ACC112 (cell line): ENCODE measurements at regions not wholly inside any gene's neighbourhood (a gene's known extent, or its start where the extent isn't known, plus 50 kb on each side); places are given as distances from the start of the nearest gene placed in this dataset.

ENCODE experiments used
- H2AFZ ChIP-seq: fragments of 200-600 bp; sonication (generic); one replicate; pipeline ENCODE4 v1.6.0; 2017; ENCODE audit warnings: antibody characterized with exemption, low read length; ENCODE audit not compliant: unreplicated experiment
- H3K27ac ChIP-seq: fragments of 200-600 bp; sonication (generic); 2 replicates; pipeline ENCODE4 v1.5.1; 2014; ENCODE audit warnings: low read depth, mild to moderate bottlenecking, antibody characterized with exemption, low read length, moderate library complexity
- H3K27me3 ChIP-seq: fragments of 200-600 bp; sonication (generic); 2 replicates; pipeline ENCODE4 v1.6.1; 2014; ENCODE audit warnings: mild to moderate bottlenecking, antibody characterized with exemption, low read length, moderate library complexity, mixed read lengths; ENCODE audit not compliant: insufficient read depth
- H3K36me3 ChIP-seq: fragments of 200-600 bp; sonication (generic); 2 replicates; pipeline ENCODE4 v1.6.1; 2016; ENCODE audit warnings: mild to moderate bottlenecking, antibody characterized with exemption, low read length, moderate library complexity, mixed read lengths; ENCODE audit not compliant: insufficient read depth
- H3K4me1 ChIP-seq: fragments of 200-600 bp; sonication (generic); one replicate; pipeline ENCODE4 v1.6.1; 2016; ENCODE audit warnings: low read length, mixed read lengths; ENCODE audit not compliant: insufficient read depth, unreplicated experiment, control insufficient read depth
- H3K4me3 ChIP-seq: fragments of 200-600 bp; sonication (generic); 2 replicates; pipeline ENCODE4 v1.5.1; 2014; ENCODE audit warnings: mild to moderate bottlenecking, low read depth, low read length
- H3K79me2 ChIP-seq: fragments of 200-600 bp; sonication (generic); one replicate; pipeline ENCODE4 v1.6.0; 2016; ENCODE audit warnings: low read length; ENCODE audit not compliant: control insufficient read depth, unreplicated experiment, insufficient read depth

GRCh38 chr11:128299132-128299726, 288.1 kb downstream of the ETS1 start:
- Histone ChIP-seq H3K79me2 (no peaks in the 10 kb centered on the region), H3K4me1 (peaks cover 15% of the 10 kb centered on the region), H3K27ac (no peak overlapping the region; the same call in 1 of the 2 replicates), H2AFZ (no peak overlapping the region), H3K4me3 (no peak overlapping the region), H3K36me3 (no peaks in the 10 kb centered on the region), H3K27me3 (no peaks in the 10 kb centered on the region)

GRCh38 chr11:128298271-128298670, 289.1 kb downstream of the ETS1 start:
- Histone ChIP-seq H3K4me1 (peaks cover 17% of the 10 kb centered on the region), H2AFZ (no peak overlapping the region), H3K79me2 (no peaks in the 10 kb centered on the region), H3K4me3 (no peak overlapping the region), H3K27ac (no peak overlapping the region), H3K36me3 (no peaks in the 10 kb centered on the region), H3K27me3 (no peaks in the 10 kb centered on the region)

GRCh38 chr11:128297805-128298204, 289.6 kb downstream of the ETS1 start:
- no peak overlapping the region for H2AFZ ChIP-seq
- no peaks in the 10 kb centered on the region for H3K36me3 ChIP-seq
- H3K4me1 ChIP-seq: peaks cover 17% of the 10 kb centered on the region
- no peaks in the 10 kb centered on the region for H3K27me3 ChIP-seq
- H3K4me3 ChIP-seq: no peak overlapping the region
- no peak overlapping the region for H3K27ac ChIP-seq
- H3K79me2 ChIP-seq: no peaks in the 10 kb centered on the region

GRCh38 chr11:128297091-128297651, 290.2 kb downstream of the ETS1 start:
- H3K4me1 ChIP-seq: peaks cover 17% of the 10 kb centered on the region
- no peaks in the 10 kb centered on the region for H3K27me3 ChIP-seq
- H3K4me3 ChIP-seq: no peak overlapping the region
- H2AFZ ChIP-seq: no peak overlapping the region
- H3K36me3 ChIP-seq: no peaks in the 10 kb centered on the region
- no peaks in the 10 kb centered on the region for H3K79me2 ChIP-seq
- no peak overlapping the region for H3K27ac ChIP-seq

GRCh38 chr11:128294671-128295050, 292.7 kb downstream of the ETS1 start:
- Histone ChIP-seq H3K27ac (no peak overlapping the region), H2AFZ (no peak overlapping the region), H3K4me3 (no peak overlapping the region), H3K79me2 (no peaks in the 10 kb centered on the region), H3K36me3 (no peaks in the 10 kb centered on the region), H3K27me3 (no peaks in the 10 kb centered on the region), H3K4me1 (peaks cover 22% of the 10 kb centered on the region)

GRCh38 chr11:128294001-128294670, 293.2 kb downstream of the ETS1 start:
- no peak overlapping the region for H3K27ac ChIP-seq
- no peak overlapping the region for H2AFZ ChIP-seq
- H3K4me1 ChIP-seq: peaks cover 20% of the 10 kb centered on the region
- no peaks in the 10 kb centered on the region for H3K79me2 ChIP-seq
- no peak overlapping the region for H3K4me3 ChIP-seq
- no peaks in the 10 kb centered on the region for H3K36me3 ChIP-seq
- H3K27me3 ChIP-seq: no peaks in the 10 kb centered on the region

GRCh38 chr11:128291835-128292234, 295.5 kb downstream of the ETS1 start:
- H2AFZ ChIP-seq: no peak overlapping the region
- no peaks in the 10 kb centered on the region for H3K79me2 ChIP-seq
- H3K4me3 ChIP-seq: no peak overlapping the region
- H3K4me1 ChIP-seq: peaks cover 16% of the 10 kb centered on the region
- no peak overlapping the region for H3K27ac ChIP-seq
- no peaks in the 10 kb centered on the region for H3K36me3 ChIP-seq
- no peaks in the 10 kb centered on the region for H3K27me3 ChIP-seq

- Histone ChIP-seq H3K79me2 (no peaks in the 10 kb centered on the region), H3K4me3 (no peak overlapping the region), H3K27ac (no peak overlapping the region), H3K4me1 (peaks cover 22% of the 10 kb centered on the region), H2AFZ (no peak overlapping the region), H3K36me3 (no peaks in the 10 kb centered on the region), H3K27me3 (no peaks in the 10 kb centered on the region)
These were observed 296.4 kb downstream of the ETS1 start for GRCh38 chr11:128291007-128291406.

GRCh38 chr11:128290106-128290840, 297.1 kb downstream of the ETS1 start:
- H3K27ac ChIP-seq: no peak overlapping the region
- H3K27me3 ChIP-seq: no peaks in the 10 kb centered on the region
- H3K79me2 ChIP-seq: no peaks in the 10 kb centered on the region
- peaks cover 22% of the 10 kb centered on the region for H3K4me1 ChIP-seq
- no peak overlapping the region for H3K4me3 ChIP-seq
- H2AFZ ChIP-seq: peak overlapping the region; percentile 67
- no peaks in the 10 kb centered on the region for H3K36me3 ChIP-seq

- H2AFZ ChIP-seq: no peak overlapping the region
- no peaks in the 10 kb centered on the region for H3K27me3 ChIP-seq
These were observed 298.3 kb downstream of the ETS1 start for GRCh38 chr11:128289048-128289447.

More at GRCh38 chr11:128289048-128289447, 298.3 kb downstream of the ETS1 start:
- no peak overlapping the region for H3K27ac ChIP-seq
- no peak overlapping the region for H3K4me3 ChIP-seq
- peaks cover 11% of the 10 kb centered on the region for H3K4me1 ChIP-seq
- H3K36me3 ChIP-seq: no peaks in the 10 kb centered on the region
- H3K79me2 ChIP-seq: no peaks in the 10 kb centered on the region
